ENCODE measurements at regions not wholly inside any gene's neighbourhood (a gene's known extent, or its start where the extent isn't known, plus 50 kb on each side); places are given as distances from the start of the nearest gene placed in this dataset.

DNA sequence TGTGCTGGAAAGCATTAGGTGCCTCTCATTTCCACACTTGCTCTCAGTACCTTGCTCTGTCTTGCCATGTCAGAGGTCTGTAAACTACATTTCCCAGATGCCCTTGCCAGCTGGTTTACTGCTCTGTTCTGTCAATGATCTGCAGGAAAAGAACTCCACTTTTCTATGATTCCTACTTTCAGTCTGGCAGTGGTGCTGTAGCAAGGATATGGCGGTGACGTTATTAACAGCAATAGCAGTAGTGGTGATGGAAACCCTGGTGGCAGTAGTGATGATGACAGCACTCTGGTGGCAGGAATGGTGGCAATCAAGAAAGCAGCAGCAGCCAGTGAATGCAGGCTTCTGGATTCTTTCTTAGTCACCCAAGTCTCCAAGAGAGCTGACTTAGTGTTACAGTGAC lies 665.2 kb downstream of the DIPK2A start:
- TF ChIP-seq, protein P1, sequence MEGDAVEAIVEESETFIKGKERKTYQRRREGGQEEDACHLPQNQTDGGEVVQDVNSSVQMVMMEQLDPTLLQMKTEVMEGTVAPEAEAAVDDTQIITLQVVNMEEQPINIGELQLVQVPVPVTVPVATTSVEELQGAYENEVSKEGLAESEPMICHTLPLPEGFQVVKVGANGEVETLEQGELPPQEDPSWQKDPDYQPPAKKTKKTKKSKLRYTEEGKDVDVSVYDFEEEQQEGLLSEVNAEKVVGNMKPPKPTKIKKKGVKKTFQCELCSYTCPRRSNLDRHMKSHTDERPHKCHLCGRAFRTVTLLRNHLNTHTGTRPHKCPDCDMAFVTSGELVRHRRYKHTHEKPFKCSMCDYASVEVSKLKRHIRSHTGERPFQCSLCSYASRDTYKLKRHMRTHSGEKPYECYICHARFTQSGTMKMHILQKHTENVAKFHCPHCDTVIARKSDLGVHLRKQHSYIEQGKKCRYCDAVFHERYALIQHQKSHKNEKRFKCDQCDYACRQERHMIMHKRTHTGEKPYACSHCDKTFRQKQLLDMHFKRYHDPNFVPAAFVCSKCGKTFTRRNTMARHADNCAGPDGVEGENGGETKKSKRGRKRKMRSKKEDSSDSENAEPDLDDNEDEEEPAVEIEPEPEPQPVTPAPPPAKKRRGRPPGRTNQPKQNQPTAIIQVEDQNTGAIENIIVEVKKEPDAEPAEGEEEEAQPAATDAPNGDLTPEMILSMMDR (IDR thresholded peaks at IDR 0.05; ENCODE audit: low read depth, low read length, missing input control): no peak
- TF ChIP-seq TAF1 (conservative IDR thresholded peaks at IDR 0.05): no peak
- TF ChIP-seq, protein P2, sequence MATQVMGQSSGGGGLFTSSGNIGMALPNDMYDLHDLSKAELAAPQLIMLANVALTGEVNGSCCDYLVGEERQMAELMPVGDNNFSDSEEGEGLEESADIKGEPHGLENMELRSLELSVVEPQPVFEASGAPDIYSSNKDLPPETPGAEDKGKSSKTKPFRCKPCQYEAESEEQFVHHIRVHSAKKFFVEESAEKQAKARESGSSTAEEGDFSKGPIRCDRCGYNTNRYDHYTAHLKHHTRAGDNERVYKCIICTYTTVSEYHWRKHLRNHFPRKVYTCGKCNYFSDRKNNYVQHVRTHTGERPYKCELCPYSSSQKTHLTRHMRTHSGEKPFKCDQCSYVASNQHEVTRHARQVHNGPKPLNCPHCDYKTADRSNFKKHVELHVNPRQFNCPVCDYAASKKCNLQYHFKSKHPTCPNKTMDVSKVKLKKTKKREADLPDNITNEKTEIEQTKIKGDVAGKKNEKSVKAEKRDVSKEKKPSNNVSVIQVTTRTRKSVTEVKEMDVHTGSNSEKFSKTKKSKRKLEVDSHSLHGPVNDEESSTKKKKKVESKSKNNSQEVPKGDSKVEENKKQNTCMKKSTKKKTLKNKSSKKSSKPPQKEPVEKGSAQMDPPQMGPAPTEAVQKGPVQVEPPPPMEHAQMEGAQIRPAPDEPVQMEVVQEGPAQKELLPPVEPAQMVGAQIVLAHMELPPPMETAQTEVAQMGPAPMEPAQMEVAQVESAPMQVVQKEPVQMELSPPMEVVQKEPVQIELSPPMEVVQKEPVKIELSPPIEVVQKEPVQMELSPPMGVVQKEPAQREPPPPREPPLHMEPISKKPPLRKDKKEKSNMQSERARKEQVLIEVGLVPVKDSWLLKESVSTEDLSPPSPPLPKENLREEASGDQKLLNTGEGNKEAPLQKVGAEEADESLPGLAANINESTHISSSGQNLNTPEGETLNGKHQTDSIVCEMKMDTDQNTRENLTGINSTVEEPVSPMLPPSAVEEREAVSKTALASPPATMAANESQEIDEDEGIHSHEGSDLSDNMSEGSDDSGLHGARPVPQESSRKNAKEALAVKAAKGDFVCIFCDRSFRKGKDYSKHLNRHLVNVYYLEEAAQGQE (IDR thresholded peaks at IDR 0.05): no peak
- no peak for TF ChIP-seq RAD21 (IDR thresholded peaks at IDR 0.05)
- TF ChIP-seq HNF4A (conservative IDR thresholded peaks at IDR 0.05): no peak
- TF ChIP-seq GABPA (IDR thresholded peaks at IDR 0.05 in 1 of 2, conservative IDR thresholded peaks at IDR 0.05 in 1 of 2): no peak
- no peak for TF ChIP-seq JUND (IDR thresholded peaks at IDR 0.05)
- no peak for TF ChIP-seq YY1 (IDR thresholded peaks at IDR 0.05)
